SK-N-SH treated with all-trans-retinoic acid at 6 μM for 48 hours (cell line): ENCODE measurements at regions not wholly inside any gene's neighbourhood (a gene's known extent, or its start where the extent isn't known, plus 50 kb on each side); places are given as distances from the start of the nearest gene placed in this dataset.

Experiments
- ARNTL ChIP-seq: fragments of 450-650 bp; formaldehyde crosslinking; IDR thresholded peaks from 2 replicates; pipeline ENCODE4 v1.5.0; 2020; ENCODE audit warnings: low read depth, mild to moderate bottlenecking, moderate library complexity, borderline replicate concordance
- PPARA ChIP-seq: fragments of 250-450 bp; sonication (Bioruptor Pico); IDR thresholded peaks from 2 replicates; pipeline ENCODE4 v1.5.0; 2020; ENCODE audit warnings: mild to moderate bottlenecking, borderline replicate concordance
- ZFP3 ChIP-seq: fragments of 250-450 bp; sonication (Bioruptor Pico); IDR thresholded peaks from 2 replicates; pipeline ENCODE4 v1.5.0; 2020; ENCODE audit warnings: mild to moderate bottlenecking, moderate library complexity
- ZFP30 ChIP-seq: fragments of 450-650 bp; formaldehyde crosslinking; IDR thresholded peaks from 2 replicates; pipeline ENCODE4 v1.5.0; 2022; ENCODE audit warnings: mild to moderate bottlenecking, moderate library complexity
- ZNF565 ChIP-seq: fragments of 450-650 bp; formaldehyde crosslinking; conservative IDR thresholded peaks from 2 replicates; pipeline ENCODE4 v1.5.0; 2020; ENCODE audit warnings: low read depth, mild to moderate bottlenecking, moderate library complexity
- ZNF70 ChIP-seq: fragments of 450-650 bp; formaldehyde crosslinking; IDR thresholded peaks from 2 replicates; pipeline ENCODE4 v1.5.0; 2020; ENCODE audit warnings: mild to moderate bottlenecking, moderate library complexity
- TF ChIP-seq, protein P1 (sequence below): fragments of 250-450 bp; sonication (Bioruptor Pico); IDR thresholded peaks from 2 replicates; pipeline ENCODE4 v1.5.0; 2020; ENCODE audit warnings: mild to moderate bottlenecking, moderate library complexity

DNA sequence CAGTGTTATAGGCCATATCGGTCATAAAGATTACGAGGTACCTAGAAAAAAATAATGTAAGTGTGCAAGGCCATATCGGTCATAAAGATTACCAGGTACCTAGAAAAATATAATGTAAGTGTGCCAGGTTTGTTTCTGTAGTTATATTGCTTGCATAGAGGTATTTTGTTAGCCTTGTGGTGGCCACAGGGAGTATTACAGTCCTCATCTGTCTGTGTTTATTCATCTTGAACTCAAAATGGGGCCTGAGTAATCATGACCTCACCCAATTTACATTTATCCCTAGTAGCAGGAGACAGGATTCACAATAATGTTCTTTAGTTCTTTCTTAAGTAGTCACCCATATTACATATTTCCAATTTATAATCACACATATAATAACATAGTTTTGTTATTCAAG lies 459.7 kb downstream of the MID1IP1 start:
- TF ChIP-seq ARNTL (CRISPR knock-in tag) = no peak
- TF ChIP-seq, protein P1, sequence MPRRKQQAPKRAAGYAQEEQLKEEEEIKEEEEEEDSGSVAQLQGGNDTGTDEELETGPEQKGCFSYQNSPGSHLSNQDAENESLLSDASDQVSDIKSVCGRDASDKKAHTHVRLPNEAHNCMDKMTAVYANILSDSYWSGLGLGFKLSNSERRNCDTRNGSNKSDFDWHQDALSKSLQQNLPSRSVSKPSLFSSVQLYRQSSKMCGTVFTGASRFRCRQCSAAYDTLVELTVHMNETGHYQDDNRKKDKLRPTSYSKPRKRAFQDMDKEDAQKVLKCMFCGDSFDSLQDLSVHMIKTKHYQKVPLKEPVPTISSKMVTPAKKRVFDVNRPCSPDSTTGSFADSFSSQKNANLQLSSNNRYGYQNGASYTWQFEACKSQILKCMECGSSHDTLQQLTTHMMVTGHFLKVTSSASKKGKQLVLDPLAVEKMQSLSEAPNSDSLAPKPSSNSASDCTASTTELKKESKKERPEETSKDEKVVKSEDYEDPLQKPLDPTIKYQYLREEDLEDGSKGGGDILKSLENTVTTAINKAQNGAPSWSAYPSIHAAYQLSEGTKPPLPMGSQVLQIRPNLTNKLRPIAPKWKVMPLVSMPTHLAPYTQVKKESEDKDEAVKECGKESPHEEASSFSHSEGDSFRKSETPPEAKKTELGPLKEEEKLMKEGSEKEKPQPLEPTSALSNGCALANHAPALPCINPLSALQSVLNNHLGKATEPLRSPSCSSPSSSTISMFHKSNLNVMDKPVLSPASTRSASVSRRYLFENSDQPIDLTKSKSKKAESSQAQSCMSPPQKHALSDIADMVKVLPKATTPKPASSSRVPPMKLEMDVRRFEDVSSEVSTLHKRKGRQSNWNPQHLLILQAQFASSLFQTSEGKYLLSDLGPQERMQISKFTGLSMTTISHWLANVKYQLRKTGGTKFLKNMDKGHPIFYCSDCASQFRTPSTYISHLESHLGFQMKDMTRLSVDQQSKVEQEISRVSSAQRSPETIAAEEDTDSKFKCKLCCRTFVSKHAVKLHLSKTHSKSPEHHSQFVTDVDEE = no peak
- no peak for TF ChIP-seq PPARA (CRISPR knock-in tag)
- no peak for TF ChIP-seq ZNF70
- TF ChIP-seq ZFP30 = no peak
- TF ChIP-seq ZNF565 = no peak
- TF ChIP-seq ZFP3 (CRISPR knock-in tag) = no peak
